Keratinocyte (primary cell): ENCODE measurements at regions not wholly inside any gene's neighbourhood (a gene's known extent, or its start where the extent isn't known, plus 50 kb on each side); places are given as distances from the start of the nearest gene placed in this dataset.
A peak's percentile ranks its signal among the peaks of the same experiment; 100 is the strongest.

Experiments used
- DNase-seq: peaks from one replicate; pipeline ENCODE4 v3.0.0-alpha.2; 2011; ENCODE audit warnings: low read depth, missing footprints, low spot score
- FAIRE-seq: peaks from 2 replicates; lab custom pipeline; 2011; peaks lifted over from hg19 to GRCh38; lab: Jason Lieb, UNC
- H2AFZ ChIP-seq: 2 replicates; pipeline ENCODE4 v1.6.0; 2012; ENCODE audit warnings: low read length, control low read depth, inconsistent platforms; ENCODE audit not compliant: control insufficient read depth
- H3K27ac ChIP-seq: 2 replicates; pipeline ENCODE4 v1.5.1; 2011; ENCODE audit warnings: low read length; ENCODE audit not compliant: control insufficient read depth, insufficient read depth
- H3K27me3 ChIP-seq: 3 replicates; pipeline ENCODE4 v1.6.0; 2011; ENCODE audit warnings: low read length; ENCODE audit not compliant: control insufficient read depth, insufficient read depth; ENCODE audit errors: extremely low read depth
- H3K36me3 ChIP-seq, 2 experiments: 2 replicates in 1 of 2; 3 replicates in 1 of 2; pipeline ENCODE4 v1.5.1; 2011; ENCODE audit warnings: low read length in 2 of 2, mild to moderate bottlenecking in 1 of 2; ENCODE audit not compliant: control insufficient read depth in 2 of 2, insufficient read depth in 2 of 2; ENCODE audit errors: extremely low read depth in 1 of 2
- H3K4me1 ChIP-seq: 3 replicates; pipeline ENCODE4 v1.5.1; 2011; ENCODE audit warnings: low read length; ENCODE audit not compliant: control insufficient read depth, insufficient read depth; ENCODE audit errors: extremely low read depth
- H3K4me2 ChIP-seq: 3 replicates; pipeline ENCODE4 v1.6.0; 2011; ENCODE audit warnings: low read depth, low read length; ENCODE audit not compliant: control insufficient read depth, insufficient read depth; ENCODE audit errors: extremely low read depth
- H3K4me3 ChIP-seq, 3 experiments: fragments of 200-600 bp in 1 of 3; sonication (generic) in 1 of 3; 2 replicates in 2 of 3; 3 replicates in 1 of 3; pipeline ENCODE4 v1.5.1; 2011 to 2016; ENCODE audit warnings: low read length in 3 of 3, mild to moderate bottlenecking in 3 of 3, control low read depth in 2 of 3, inconsistent platforms in 1 of 3, low read depth in 1 of 3, mixed read lengths in 1 of 3, mixed run types in 1 of 3, moderate library complexity in 1 of 3; ENCODE audit not compliant: control insufficient read depth in 2 of 3, insufficient read depth in 2 of 3; ENCODE audit errors: extremely low read depth in 1 of 3
- H3K79me2 ChIP-seq: 2 replicates; pipeline ENCODE4 v1.6.0; 2012; ENCODE audit warnings: low read length; ENCODE audit not compliant: control insufficient read depth, insufficient read depth
- H3K9ac ChIP-seq: 3 replicates; pipeline ENCODE4 v1.6.0; 2011; ENCODE audit warnings: low read length; ENCODE audit not compliant: control insufficient read depth, insufficient read depth; ENCODE audit errors: extremely low read depth
- H3K9me1 ChIP-seq: 3 replicates; pipeline ENCODE4 v1.6.0; 2011; ENCODE audit warnings: low read length; ENCODE audit not compliant: control insufficient read depth, insufficient read depth; ENCODE audit errors: extremely low read depth
- H3K9me3 ChIP-seq: 2 replicates; pipeline ENCODE4 v1.5.1; 2012; ENCODE audit warnings: low read depth, low read length; ENCODE audit not compliant: control insufficient read depth
- H4K20me1 ChIP-seq: 3 replicates; pipeline ENCODE4 v1.6.0; 2011; ENCODE audit warnings: low read length; ENCODE audit not compliant: control insufficient read depth, insufficient read depth; ENCODE audit errors: extremely low read depth
- CTCF ChIP-seq, 3 experiments: IDR thresholded peaks in 1 of 3; conservative IDR thresholded peaks in 1 of 3; optimal IDR thresholded peaks in 1 of 3; 2 replicates in 2 of 3; 3 replicates in 1 of 3; pipeline versions ENCODE3 to v1.5.1; 2011; ENCODE audit warnings: low read length in 3 of 3, mild to moderate bottlenecking in 3 of 3, moderate library complexity in 2 of 3, control low read depth in 1 of 3, inconsistent platforms in 1 of 3; ENCODE audit not compliant: insufficient read depth in 2 of 3; ENCODE audit errors: extremely low read depth in 1 of 3
- EZH2 ChIP-seq: IDR thresholded peaks from one replicate; pipeline ENCODE4 v1.6.1; 2012; ENCODE audit warnings: inconsistent platforms, mild to moderate bottlenecking, low read length, moderate library complexity
- dilution Hi-C: fragments of 300-500 bp; cut with MboI; formaldehyde crosslinking; loops from one replicate; pipeline ENCODE4 v1.7.0; 2020; ENCODE audit warnings: low sequenced_read_pairs; ENCODE audit not compliant: extremely low pct_ligation_motif_present

DNA sequence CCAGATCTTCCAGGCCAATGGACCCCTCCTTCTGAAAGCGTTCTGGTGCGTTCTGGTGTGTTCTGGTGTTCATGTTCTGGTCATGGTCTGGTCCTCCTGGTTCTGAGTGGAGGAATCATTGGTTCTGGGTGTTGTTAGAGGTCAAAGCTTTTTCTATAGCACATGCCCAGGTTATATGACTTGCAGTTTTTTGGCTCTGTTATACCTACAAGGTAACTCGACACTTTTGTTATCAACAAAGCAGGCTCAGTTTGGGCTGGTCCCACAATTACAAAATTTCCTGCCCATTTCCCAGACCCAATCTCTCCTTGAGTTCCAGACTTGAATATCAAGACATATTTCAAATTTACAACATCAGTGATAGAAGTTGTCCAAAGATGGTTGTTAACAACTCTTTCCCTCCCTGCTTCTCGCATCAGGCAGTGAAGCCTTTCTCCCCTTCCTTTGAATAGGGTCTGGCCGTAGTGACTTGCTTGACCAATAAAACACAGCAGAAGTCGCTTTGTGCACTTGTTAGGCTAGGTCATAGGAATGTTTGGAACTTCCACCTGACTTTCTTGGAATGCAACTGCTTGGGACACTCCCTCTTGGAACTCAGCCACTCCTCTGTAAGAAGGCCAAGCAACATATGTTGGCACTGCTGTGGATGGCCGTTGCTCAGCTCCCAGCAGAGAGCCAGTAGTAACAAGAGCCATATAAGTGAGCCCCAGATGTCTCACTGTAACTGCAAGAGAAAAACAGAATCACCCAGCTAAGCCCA is 83.1 kb upstream of the STEAP1B start:
- dilution Hi-C loops = no loop called here
- H3K9me1 ChIP-seq = no peaks in the 10 kb centered on the region
- no peak overlapping the region for H2AFZ ChIP-seq
- no peak overlapping the region for H3K27ac ChIP-seq
- TF ChIP-seq CTCF (optimal IDR thresholded peaks at IDR 0.05 in 1 of 3, IDR thresholded peaks at IDR 0.05 in 1 of 3, conservative IDR thresholded peaks at IDR 0.05 in 1 of 3; ENCODE audit: extremely low read depth in 1 of 3, insufficient read depth in 2 of 3, low read length in 3 of 3) (no peak), EZH2 (no peak)
- H3K4me3 ChIP-seq = no peak overlapping the region
- H3K27me3 ChIP-seq = no peaks in the 10 kb centered on the region
- H4K20me1 ChIP-seq = no peaks in the 10 kb centered on the region
- no peaks in the 10 kb centered on the region for H3K36me3 ChIP-seq
- no peaks in the 10 kb centered on the region for H3K9me3 ChIP-seq
- peaks cover 36% of the 10 kb centered on the region for H3K4me1 ChIP-seq
- FAIRE-seq (peak; percentile 95), DNase-seq (peak; percentile 86)
- H3K4me2 ChIP-seq = peak overlapping the region; percentile 60
- H3K79me2 ChIP-seq = no peaks in the 10 kb centered on the region
- H3K9ac ChIP-seq = no peak overlapping the region

GRCh38 chr7:22581099-22581498 is 81.1 kb upstream of the STEAP1B start:
- Histone ChIP-seq H3K27me3 (no peaks in the 10 kb centered on the region), H3K9me3 (no peaks in the 10 kb centered on the region), H3K79me2 (no peaks in the 10 kb centered on the region), H3K27ac (no peak overlapping the region), H3K4me2 (no peak overlapping the region), H3K9ac (no peak overlapping the region), H3K4me1 (peaks cover 26% of the 10 kb centered on the region), H4K20me1 (no peaks in the 10 kb centered on the region), H3K9me1 (no peaks in the 10 kb centered on the region), H3K4me3 (no peak overlapping the region), H3K36me3 (no peaks in the 10 kb centered on the region), H2AFZ (no peak overlapping the region)
- dilution Hi-C loops = no loop called here
- FAIRE-seq (no peak), DNase-seq (no peak)
- TF ChIP-seq EZH2 = no peak
- TF ChIP-seq CTCF (optimal IDR thresholded peaks at IDR 0.05 in 1 of 3, IDR thresholded peaks at IDR 0.05 in 1 of 3, conservative IDR thresholded peaks at IDR 0.05 in 1 of 3; ENCODE audit: extremely low read depth in 1 of 3, insufficient read depth in 2 of 3, low read length in 3 of 3) = no peak
